PFSK-1 (cell line): ENCODE measurements at regions not wholly inside any gene's neighbourhood (a gene's known extent, or its start where the extent isn't known, plus 50 kb on each side); places are given as distances from the start of the nearest gene placed in this dataset.

ENCODE experiments used
- POLR2AphosphoS5 ChIP-seq: IDR thresholded peaks from 2 replicates; pipeline ENCODE4 v1.6.1; 2012; ENCODE audit warnings: low read depth, mild to moderate bottlenecking, control low read depth, low read length, moderate library complexity
- REST ChIP-seq, 2 experiments: IDR thresholded peaks; 2 replicates each; pipeline versions ENCODE4 v1.6.1 to v1.8.0; 2011 to 2012; ENCODE audit warnings: low read depth in 2 of 2, low read length in 2 of 2, control low read depth in 1 of 2, inconsistent platforms in 1 of 2, mild to moderate bottlenecking in 1 of 2, moderate library complexity in 1 of 2; ENCODE audit not compliant: insufficient read depth in 1 of 2
- TAF1 ChIP-seq: IDR thresholded peaks from 2 replicates; pipeline ENCODE4 v1.6.1; 2012; ENCODE audit warnings: low read length, control low read depth, borderline replicate concordance; ENCODE audit not compliant: insufficient read depth

- no peak for TF ChIP-seq TAF1
- TF ChIP-seq REST (IDR thresholded peaks at IDR 0.05; ENCODE audit: insufficient read depth in 1 of 2, low read depth in 2 of 2, low read length in 2 of 2), result no peak
- TF ChIP-seq POLR2AphosphoS5, result no peak
Measured at GRCh38 chr1:81335876-81336275, 464.9 kb upstream of the ADGRL2 start.
